Choroid plexus epithelial cell (primary cell): ENCODE measurements at regions not wholly inside any gene's neighbourhood (a gene's known extent, or its start where the extent isn't known, plus 50 kb on each side); places are given as distances from the start of the nearest gene placed in this dataset.

Experiments used
- DNase-seq: peaks from one replicate; pipeline ENCODE4 v3.0.0-alpha.2; 2010; ENCODE audit warnings: low read depth
- H3K4me3 ChIP-seq: 2 replicates; pipeline ENCODE4 v1.5.1; 2011; ENCODE audit warnings: low read depth, mild to moderate bottlenecking, control low read depth, low read length, moderate library complexity
- CTCF ChIP-seq: conservative IDR thresholded peaks from 2 replicates; pipeline ENCODE4 v1.5.1; 2011; ENCODE audit warnings: low read depth, mild to moderate bottlenecking, control low read depth, inconsistent platforms, low read length, moderate library complexity

- no peak overlapping the region for H3K4me3 ChIP-seq
- no peak for TF ChIP-seq CTCF
- no peak for DNase-seq
Observed at GRCh38 chr6:28776269-28777146, 147.3 kb downstream of the TRIM27 start.

DNA sequence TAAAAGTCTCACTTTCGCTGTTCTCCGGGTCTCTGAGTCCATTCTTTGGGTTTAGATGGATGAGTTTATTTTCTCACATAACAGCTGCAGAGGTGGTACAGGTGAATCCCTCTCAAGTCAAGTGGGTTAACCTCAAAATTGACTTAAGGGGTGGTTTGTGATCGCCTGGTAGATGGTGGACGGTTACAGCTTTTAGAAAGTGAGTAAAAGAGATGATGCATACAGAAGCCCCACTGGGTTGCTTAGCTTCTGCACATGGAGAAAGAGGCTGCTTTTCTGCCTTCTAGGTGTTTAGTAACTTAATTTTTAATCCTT lies 146.7 kb downstream of the TRIM27 start:
- TF ChIP-seq CTCF, result no peak
- DNase-seq, result no peak

GRCh38 chr6:28782113-28782673 lies 141.6 kb downstream of the TRIM27 start:
- no peak overlapping the region for H3K4me3 ChIP-seq
- TF ChIP-seq CTCF, result no peak
- no peak for DNase-seq

More for the DNA sequence above, 146.7 kb downstream of the TRIM27 start:
- no peak overlapping the region for H3K4me3 ChIP-seq

- no peak overlapping the region for H3K4me3 ChIP-seq
- no peak for DNase-seq
- TF ChIP-seq CTCF, result no peak
Observed at GRCh38 chr6:28785962-28786679, 137.7 kb downstream of the TRIM27 start.

- peak overlapping the region; percentile 59 for H3K4me3 ChIP-seq
- no peak for TF ChIP-seq CTCF
- peak; percentile 66 for DNase-seq
Observed at GRCh38 chr6:28789553-28790083, 134.2 kb downstream of the TRIM27 start.

GRCh38 chr6:28791002-28791383 lies 132.8 kb downstream of the TRIM27 start:
- H3K4me3 ChIP-seq, result no peak overlapping the region
- no peak for DNase-seq
- TF ChIP-seq CTCF, result no peak
